ENCODE measurements at regions not wholly inside any gene's neighbourhood (a gene's known extent, or its start where the extent isn't known, plus 50 kb on each side); places are given as distances from the start of the nearest gene placed in this dataset.
"Not testable (repeated sequence)": the region's sequence is repeated elsewhere in the genome, so short reads cannot be mapped to it uniquely, and the experiment has no call there.

GRCh38 chr5:130643321-130643720 lies 521.7 kb downstream of the HINT1 start:
- TF ChIP-seq CTCF (IDR thresholded peaks at IDR 0.05; ENCODE audit: insufficient read depth, low read depth, low read length, missing control alignments): no peak
- no peak overlapping the region for H3K4me3 ChIP-seq (ENCODE audit: low read length)
- peak; percentile 22 for DNase-seq (ENCODE audit: low read depth)

GRCh38 chr5:130642461-130642860 lies 522.6 kb downstream of the HINT1 start:
- peak; percentile 65 for DNase-seq (ENCODE audit: low read depth)
- no peak for TF ChIP-seq CTCF (IDR thresholded peaks at IDR 0.05; ENCODE audit: insufficient read depth, low read depth, low read length, missing control alignments)
- H3K4me3 ChIP-seq (ENCODE audit: low read length): no peak overlapping the region

GRCh38 chr5:130627145-130627544 lies 537.9 kb downstream of the HINT1 start:
- no peak for TF ChIP-seq CTCF (IDR thresholded peaks at IDR 0.05; ENCODE audit: insufficient read depth, low read depth, low read length, missing control alignments)
- DNase-seq (ENCODE audit: low read depth): no peak
- no peak overlapping the region for H3K4me3 ChIP-seq (ENCODE audit: low read length)

- H3K4me3 ChIP-seq (ENCODE audit: low read length): no peak overlapping the region
- DNase-seq (ENCODE audit: low read depth): no peak
- no peak for TF ChIP-seq CTCF (IDR thresholded peaks at IDR 0.05; ENCODE audit: insufficient read depth, low read depth, low read length, missing control alignments)
Observed at GRCh38 chr5:130624805-130625204, 540.3 kb downstream of the HINT1 start.

- TF ChIP-seq CTCF (IDR thresholded peaks at IDR 0.05; ENCODE audit: insufficient read depth, low read depth, low read length, missing control alignments): no peak
- H3K4me3 ChIP-seq (ENCODE audit: low read length): no peak overlapping the region
- peak; percentile 64 for DNase-seq (ENCODE audit: low read depth)
Observed at GRCh38 chr5:130616161-130616560, 548.9 kb downstream of the HINT1 start.

- DNase-seq (ENCODE audit: low read depth): peak; percentile 67
- H3K4me3 ChIP-seq (ENCODE audit: low read length): no peak overlapping the region
- TF ChIP-seq CTCF (IDR thresholded peaks at IDR 0.05; ENCODE audit: insufficient read depth, low read depth, low read length, missing control alignments): no peak
Observed at GRCh38 chr5:130605234-130605633, 559.8 kb downstream of the HINT1 start.

GRCh38 chr5:130596647-130597046 lies 568.4 kb downstream of the HINT1 start:
- not testable (repeated sequence) for DNase-seq (ENCODE audit: low read depth); H3K4me3 ChIP-seq (ENCODE audit: low read length)

GRCh38 chr5:130580264-130580663 lies 584.8 kb downstream of the HINT1 start:
- DNase-seq (ENCODE audit: low read depth): no peak
- no peak overlapping the region for H3K4me3 ChIP-seq (ENCODE audit: low read length)
- TF ChIP-seq CTCF (IDR thresholded peaks at IDR 0.05; ENCODE audit: insufficient read depth, low read depth, low read length, missing control alignments): no peak

Measured in epithelial cell of esophagus (primary cell).